NB4 (cell line): ENCODE measurements at regions not wholly inside any gene's neighbourhood (a gene's known extent, or its start where the extent isn't known, plus 50 kb on each side); places are given as distances from the start of the nearest gene placed in this dataset.

Source experiments
- CTCF ChIP-seq: IDR thresholded peaks from one replicate; pipeline ENCODE4 v1.5.1; 2012; ENCODE audit warnings: low read depth, low read length
- POLR2A ChIP-seq: IDR thresholded peaks from 2 replicates; pipeline ENCODE4 v1.6.1; 2011; ENCODE audit warnings: mild to moderate bottlenecking; ENCODE audit not compliant: insufficient read length; ENCODE audit errors: extremely low read depth

- TF ChIP-seq CTCF (no peak), POLR2A (no peak)
Observed at GRCh38 chr7:12004581-12004980, 172.6 kb upstream of the THSD7A start.
